H1 (cell line): ENCODE measurements at regions not wholly inside any gene's neighbourhood (a gene's known extent, or its start where the extent isn't known, plus 50 kb on each side); places are given as distances from the start of the nearest gene placed in this dataset.

Experiments used
- CTCF ChIA-PET: fragments of 300-600 bp; sonication (Branson Sonifier 250); formaldehyde crosslinking; loops from one replicate; lab custom pipeline; 2021; ENCODE audit not compliant: partially characterized antibody; lab: Charles Lee
- POLR2A ChIA-PET: fragments of 300-600 bp; sonication (Branson Sonifier 250); formaldehyde crosslinking; loops from one replicate; lab custom pipeline; 2021; ENCODE audit warnings: inconsistent platforms; ENCODE audit not compliant: partially characterized antibody; lab: Charles Lee
- DNase-seq, 2 experiments: peaks; one replicate each; pipeline versions ENCODE4 v3.0.0 to v3.0.0-alpha.2; 2010 to 2022; ENCODE audit warnings: low spot score in 2 of 2, low read depth in 1 of 2, mixed read lengths in 1 of 2
- FAIRE-seq: peaks from 2 replicates; lab custom pipeline; 2011; peaks lifted over from hg19 to GRCh38; lab: Jason Lieb, UNC
- H2AFZ ChIP-seq: 2 replicates; pipeline ENCODE4 v1.8.1; 2012; ENCODE audit warnings: low read length, inconsistent platforms
- H2AK5ac ChIP-seq: 2 replicates; pipeline ENCODE4 v1.6.1; 2013; ENCODE audit warnings: low read depth, low read length
- H2BK120ac ChIP-seq: replicated peaks from 2 replicates; pipeline ENCODE3; 2013; ENCODE audit warnings: low read depth, low read length, inconsistent platforms
- H2BK12ac ChIP-seq: 2 replicates; pipeline ENCODE4 v1.6.1; 2013; ENCODE audit warnings: low read depth, low read length
- H2BK15ac ChIP-seq: 2 replicates; pipeline ENCODE4 v1.6.1; 2013; ENCODE audit warnings: low read length
- H2BK20ac ChIP-seq: 2 replicates; pipeline ENCODE4 v1.6.1; 2013; ENCODE audit warnings: low read length
- H2BK5ac ChIP-seq: 2 replicates; pipeline ENCODE4 v1.6.1; 2013; ENCODE audit warnings: low read depth, low read length
- H3K14ac ChIP-seq: 2 replicates; pipeline ENCODE4 v1.6.1; 2013; ENCODE audit warnings: inconsistent platforms; ENCODE audit not compliant: insufficient read length
- H3K18ac ChIP-seq: 2 replicates; pipeline ENCODE4 v1.6.1; 2013; ENCODE audit warnings: low read length; ENCODE audit errors: extremely low read depth
- H3K23ac ChIP-seq: 2 replicates; pipeline ENCODE4 v1.6.1; 2013; ENCODE audit warnings: inconsistent platforms; ENCODE audit not compliant: insufficient read length
- H3K23me2 ChIP-seq: 2 replicates; pipeline ENCODE4 v1.6.1; 2013; ENCODE audit warnings: low read depth, low read length
- H3K27ac ChIP-seq: 2 replicates; pipeline ENCODE4 v1.6.1; 2011; ENCODE audit warnings: low read depth, low read length, inconsistent platforms
- H3K27me3 ChIP-seq, 4 experiments: replicated peaks in 1 of 4; 1 replicate in 1 of 4; 2 replicates in 3 of 4; pipeline versions ENCODE4 v1.6.1 to v1.8.1; 2011 to 2013; ENCODE audit warnings: low read length in 3 of 4, mild to moderate bottlenecking in 3 of 4, inconsistent platforms in 2 of 4, mixed read lengths in 2 of 4, moderate library complexity in 1 of 4; ENCODE audit not compliant: control insufficient read depth in 3 of 4, insufficient read depth in 3 of 4; ENCODE audit errors: extremely low read depth in 1 of 4
- H3K36me3 ChIP-seq, 4 experiments: 2 replicates each; pipeline versions ENCODE4 v1.6.1 to v1.8.1; 2011 to 2013; ENCODE audit warnings: mild to moderate bottlenecking in 4 of 4, low read length in 3 of 4, moderate library complexity in 2 of 4, control low read depth in 1 of 4, inconsistent platforms in 1 of 4; ENCODE audit not compliant: insufficient read depth in 4 of 4, control insufficient read depth in 2 of 4
- H3K4ac ChIP-seq: replicated peaks from 2 replicates; pipeline ENCODE3; 2013; ENCODE audit warnings: low read length, low read depth, mixed read lengths, inconsistent platforms; ENCODE audit not compliant: insufficient read length
- H3K4me1 ChIP-seq, 4 experiments: replicated peaks in 1 of 4; 1 replicate in 1 of 4; 2 replicates in 3 of 4; pipeline versions ENCODE4 v1.6.1 to v1.8.1; 2011 to 2013; ENCODE audit warnings: low read length in 3 of 4, inconsistent platforms in 2 of 4, mixed read lengths in 1 of 4; ENCODE audit not compliant: insufficient read depth in 4 of 4, control insufficient read depth in 3 of 4
- H3K4me2 ChIP-seq, 2 experiments: 2 replicates each; pipeline versions ENCODE4 v1.6.1 to v1.8.1; 2011 to 2013; ENCODE audit warnings: low read depth in 2 of 2, low read length in 2 of 2, control low read depth in 1 of 2, inconsistent platforms in 1 of 2, mild to moderate bottlenecking in 1 of 2; ENCODE audit not compliant: insufficient read depth in 1 of 2
- H3K4me3 ChIP-seq, 4 experiments: fragments of 200-600, 300-600 bp in 1 of 4; sonication (generic), shearing (Covaris generic), sonication (Bioruptor Twin) in 1 of 4; 2 replicates each; pipeline versions ENCODE4 v1.5.1 to v1.8.1; 2011 to 2016; ENCODE audit warnings: low read length in 4 of 4, low read depth in 3 of 4, control low read depth in 2 of 4, inconsistent platforms in 2 of 4, mild to moderate bottlenecking in 2 of 4, mixed read lengths in 1 of 4, moderate library complexity in 1 of 4; ENCODE audit not compliant: insufficient read depth in 2 of 4; ENCODE audit errors: extremely low read depth in 1 of 4
- H3K56ac ChIP-seq: replicated peaks from 2 replicates; pipeline ENCODE3; 2013; ENCODE audit warnings: low read depth, mild to moderate bottlenecking, mixed read lengths, low read length, inconsistent platforms; ENCODE audit not compliant: insufficient read length
- H3K79me1 ChIP-seq: 2 replicates; pipeline ENCODE4 v1.6.1; 2013; ENCODE audit warnings: low read depth, low read length, control low read depth
- H3K79me2 ChIP-seq, 2 experiments: 2 replicates each; pipeline versions ENCODE4 v1.6.1 to v1.8.1; 2012 to 2013; ENCODE audit warnings: low read length in 2 of 2, mild to moderate bottlenecking in 2 of 2, inconsistent platforms in 1 of 2; ENCODE audit not compliant: insufficient read depth in 2 of 2, control insufficient read depth in 1 of 2
- H3K9ac ChIP-seq, 4 experiments: replicated peaks in 1 of 4; 1 replicate in 1 of 4; 2 replicates in 3 of 4; pipeline versions ENCODE4 v1.6.1 to v1.8.1; 2011 to 2013; ENCODE audit warnings: low read depth in 3 of 4, low read length in 3 of 4, control low read depth in 2 of 4, mild to moderate bottlenecking in 2 of 4, moderate library complexity in 2 of 4, inconsistent platforms in 1 of 4; ENCODE audit errors: extremely low read depth in 1 of 4
- H3K9me3 ChIP-seq, 2 experiments: 2 replicates each; pipeline versions ENCODE4 v1.6.1 to v1.8.1; 2012 to 2013; ENCODE audit warnings: mild to moderate bottlenecking in 2 of 2, moderate library complexity in 2 of 2, control low read depth in 1 of 2, inconsistent platforms in 1 of 2, low read depth in 1 of 2, low read length in 1 of 2, mixed read lengths in 1 of 2; ENCODE audit not compliant: insufficient read depth in 2 of 2
- H4K20me1 ChIP-seq, 2 experiments: replicated peaks in 1 of 2; 2 replicates each; pipeline versions ENCODE3 to v1.8.1; 2011 to 2013; ENCODE audit warnings: inconsistent platforms in 2 of 2, low read length in 2 of 2, mild to moderate bottlenecking in 1 of 2; ENCODE audit not compliant: insufficient read depth in 2 of 2, control insufficient read depth in 1 of 2
- H4K5ac ChIP-seq: 2 replicates; pipeline ENCODE4 v1.6.1; 2013; ENCODE audit warnings: low read length, low read depth, mixed read lengths, inconsistent platforms; ENCODE audit not compliant: insufficient read length
- H4K8ac ChIP-seq: 2 replicates; pipeline ENCODE4 v1.8.0; 2013; ENCODE audit warnings: mild to moderate bottlenecking, moderate library complexity, low read length, inconsistent platforms; ENCODE audit not compliant: insufficient read depth; ENCODE audit errors: extremely low read depth
- H4K91ac ChIP-seq: replicated peaks from 2 replicates; pipeline ENCODE3; 2013; ENCODE audit warnings: low read length, mixed read lengths, inconsistent platforms; ENCODE audit not compliant: insufficient read length
- BCL11A ChIP-seq, 2 experiments: IDR thresholded peaks; one replicate each; pipeline ENCODE4 v1.6.1; 2011; ENCODE audit warnings: low read depth in 2 of 2, low read length in 2 of 2, mild to moderate bottlenecking in 2 of 2
- CBX5 ChIP-seq: fragments of 300-800, 300-1000 bp; sonication (generic); IDR thresholded peaks from 2 replicates; pipeline ENCODE4 v1.7.1; 2016; ENCODE audit warnings: antibody characterized with exemption, low read length, low read depth
- CEBPB ChIP-seq: IDR thresholded peaks from 2 replicates; pipeline ENCODE4 v1.6.1; 2012; ENCODE audit warnings: low read depth, low read length
- E2F6 ChIP-seq: IDR thresholded peaks from 2 replicates; pipeline ENCODE4 v1.6.1; 2012; ENCODE audit warnings: inconsistent platforms
- FOSL1 ChIP-seq: IDR thresholded peaks from 2 replicates; pipeline ENCODE4 v1.6.1; 2011; ENCODE audit warnings: mild to moderate bottlenecking, low read depth, low read length, moderate library complexity; ENCODE audit not compliant: insufficient read depth
- GTF2F1 ChIP-seq: IDR thresholded peaks from 2 replicates; pipeline ENCODE4 v1.6.1; 2012; ENCODE audit warnings: low read depth, low read length, improper control_type of control experiment, borderline replicate concordance
- HDAC2 ChIP-seq, 2 experiments: fragments of 300-600 bp in 1 of 2; sonication (generic) in 1 of 2; IDR thresholded peaks; 2 replicates each; pipeline ENCODE4 v1.6.1; 2011 to 2012; ENCODE audit warnings: low read depth in 2 of 2, low read length in 2 of 2, mild to moderate bottlenecking in 2 of 2, moderate library complexity in 2 of 2, borderline replicate concordance in 1 of 2, inconsistent platforms in 1 of 2
- JUN ChIP-seq: IDR thresholded peaks from 2 replicates; pipeline ENCODE4 v1.6.1; 2011; ENCODE audit warnings: low read depth, mild to moderate bottlenecking, improper control_type of control experiment, low read length
- POLR2AphosphoS5 ChIP-seq: IDR thresholded peaks from 2 replicates; pipeline ENCODE4 v1.6.1; 2011; ENCODE audit warnings: low read depth, low read length
- RNF2 ChIP-seq: fragments of 200-900, 300-1000 bp; sonication (generic); IDR thresholded peaks from 2 replicates; pipeline ENCODE4 v1.7.1; 2016; ENCODE audit warnings: borderline replicate concordance, low read depth, mild to moderate bottlenecking, antibody characterized with exemption, low read length; ENCODE audit not compliant: poor library complexity, severe bottlenecking; ENCODE audit errors: missing control alignments
- SIX5 ChIP-seq: IDR thresholded peaks from 2 replicates; pipeline ENCODE4 v1.6.1; 2011; ENCODE audit warnings: mild to moderate bottlenecking, low read depth, low read length
- TBP ChIP-seq: IDR thresholded peaks from 2 replicates; pipeline ENCODE4 v1.6.1; 2011; ENCODE audit warnings: low read depth, low read length, improper control_type of control experiment
- WGBS, 2 experiments: shearing (Covaris generic) in 1 of 2; methylation state at CpG; one replicate each; pipeline versions ENCODE4 v1.1.6 to v1.1.7; 2013 to 2015; ENCODE audit warnings: low lambda C conversion rate in 2 of 2, mixed read lengths in 2 of 2, inconsistent platforms in 1 of 2, low coverage in 1 of 2, missing lambda C conversion rate in 1 of 2; ENCODE audit not compliant: insufficient replicate concordance in 2 of 2, insufficient coverage in 1 of 2, insufficient read length in 1 of 2; ENCODE audit errors: extremely low coverage in 1 of 2, missing lambda C conversion rate in 1 of 2; 5-methylcytosine and 5-hydroxymethylcytosine counted together

GRCh38 chr6:141028791-141029280, 1103.9 kb upstream of the GJE1 start (continued):
- no peak for TF ChIP-seq FOSL1

GRCh38 chr6:141026504-141026903, 1106.2 kb upstream of the GJE1 start:
- no peak overlapping the region for H4K8ac ChIP-seq
- H3K14ac ChIP-seq, result no peak overlapping the region
- no peak overlapping the region for H2BK5ac ChIP-seq
- no peak overlapping the region for H2AK5ac ChIP-seq
- no peak overlapping the region for H3K23ac ChIP-seq
- H3K4me2 ChIP-seq, result no peak overlapping the region
- no peaks in the 10 kb centered on the region for H3K27me3 ChIP-seq
- CTCF ChIA-PET, result no interaction called here
- H3K79me2 ChIP-seq, result no peaks in the 10 kb centered on the region
- H3K79me1 ChIP-seq, result no peaks in the 10 kb centered on the region
- POLR2A ChIA-PET, result no interaction called here
- no peak overlapping the region for H3K4ac ChIP-seq
- no peak overlapping the region for H3K18ac ChIP-seq
- H4K5ac ChIP-seq, result no peak overlapping the region
- H2BK12ac ChIP-seq, result no peak overlapping the region
- H2BK120ac ChIP-seq, result no peak overlapping the region
- no peak overlapping the region for H3K56ac ChIP-seq
- H3K27ac ChIP-seq, result no peak overlapping the region
- H2BK20ac ChIP-seq, result no peak overlapping the region
- H3K4me3 ChIP-seq, result no peak overlapping the region
- H3K36me3 ChIP-seq, result no peaks in the 10 kb centered on the region
- H4K91ac ChIP-seq, result no peak overlapping the region
- no peaks in the 10 kb centered on the region for H3K23me2 ChIP-seq
- no peaks in the 10 kb centered on the region for H3K4me1 ChIP-seq
- H4K20me1 ChIP-seq, result no peaks in the 10 kb centered on the region
- no peaks in the 10 kb centered on the region for H3K9me3 ChIP-seq
- H3K9ac ChIP-seq, result no peak overlapping the region
- TF ChIP-seq POLR2AphosphoS5, result no peak
- no peak for TF ChIP-seq CEBPB
- TF ChIP-seq E2F6, result no peak
- TF ChIP-seq HDAC2 (IDR thresholded peaks at IDR 0.05; ENCODE audit: borderline replicate concordance in 1 of 2, low read depth in 2 of 2, low read length in 2 of 2), result no peak
- no peak for TF ChIP-seq JUN
- no peak for TF ChIP-seq CBX5
- no peak for TF ChIP-seq TBP
- no peak for TF ChIP-seq BCL11A (IDR thresholded peaks at IDR 0.05; ENCODE audit: low read depth in 2 of 2, low read length in 2 of 2)
- TF ChIP-seq RNF2, result no peak
- no peak for TF ChIP-seq GTF2F1
- no peak for TF ChIP-seq SIX5
- H2BK15ac ChIP-seq, result no peak overlapping the region
- 87% methylated on average over 1 of the region's 1 CpG; no CpG with 5 or more reads in 1 of the 2 experiments for WGBS, 2 experiments
- FAIRE-seq, result no peak
- no peak overlapping the region for H2AFZ ChIP-seq
- DNase-seq, result no peak
